ENCODE measurements at regions not wholly inside any gene's neighbourhood (a gene's known extent, or its start where the extent isn't known, plus 50 kb on each side); places are given as distances from the start of the nearest gene placed in this dataset.
A peak's percentile ranks its signal among the peaks of the same experiment; 100 is the strongest.

DNA sequence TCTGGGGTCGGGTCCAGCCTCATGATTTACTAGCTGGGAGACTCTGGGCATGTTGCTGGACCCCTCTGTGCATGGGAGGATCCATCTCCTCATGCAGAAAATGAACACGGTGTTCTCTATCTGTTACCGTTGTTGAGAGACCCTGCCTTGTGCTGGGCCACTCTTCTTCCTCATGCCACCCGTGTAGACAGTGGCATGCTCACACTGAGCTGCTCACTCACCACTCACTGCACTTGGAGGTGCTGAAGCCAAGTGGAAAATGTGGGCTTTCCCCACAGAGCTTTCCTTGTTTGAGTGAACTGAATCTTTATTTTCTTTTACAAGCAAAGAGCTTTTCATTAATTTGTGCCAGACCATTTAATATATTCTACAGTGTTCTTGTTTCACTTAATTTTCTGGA, 77.5 kb upstream of the GDF10 start (continued):
- no peak for TF ChIP-seq ZFP69B (tag by site-specific recombination; IDR thresholded peaks at IDR 0.05)

DNA sequence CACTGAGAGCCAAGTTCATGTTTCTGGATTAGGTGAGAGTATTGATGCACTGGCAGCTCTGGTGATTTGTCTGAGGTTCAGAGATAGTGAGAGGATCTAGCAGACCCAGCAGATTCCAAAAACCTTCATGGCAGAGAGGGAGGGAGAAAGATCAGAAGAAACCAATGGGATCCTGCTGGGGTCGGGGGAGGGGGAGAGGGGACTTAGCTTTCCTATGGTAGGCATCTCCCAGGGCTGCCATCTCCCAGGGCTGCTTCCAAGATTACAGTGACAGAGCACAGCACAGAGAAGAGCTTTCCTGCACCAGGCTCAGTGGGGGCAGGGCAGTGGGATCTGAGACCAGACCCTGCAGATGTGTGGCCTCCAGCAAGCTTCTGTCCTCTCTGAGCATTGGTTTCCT, 76.8 kb upstream of the GDF10 start:
- CTCF ChIA-PET = interaction anchor here (1.1 kb wide), 2 partner anchors 12 to 118 kb away, joined by 5 read pairs; no protein-coding TSS in a partner anchor
- no peak for TF ChIP-seq YY1 (tag by site-specific recombination; IDR thresholded peaks at IDR 0.05)
- TF ChIP-seq GLIS1 (tag by site-specific recombination; IDR thresholded peaks at IDR 0.05) = 0 out of 2 replicates have a peak, but pooled peaks have one; percentile 9
- H3K9me3 ChIP-seq (ENCODE audit: control insufficient read depth, insufficient read depth, low read depth, low read length) = no peaks in the 10 kb centered on the region
- H3K27ac ChIP-seq (ENCODE audit: extremely low read depth, low read depth, low read length) = no peak overlapping the region
- no peaks in the 10 kb centered on the region for H3K36me3 ChIP-seq (ENCODE audit: control insufficient read depth in 2 of 2, insufficient read depth in 1 of 2, low read length in 2 of 2)
- H3K4me3 ChIP-seq (ENCODE audit: low read depth, low read length) = no peak overlapping the region
- H3K4me1 ChIP-seq (ENCODE audit: control insufficient read depth, insufficient read depth, low read length) = no peaks in the 10 kb centered on the region
- POLR2A ChIA-PET = no interaction called here

DNA sequence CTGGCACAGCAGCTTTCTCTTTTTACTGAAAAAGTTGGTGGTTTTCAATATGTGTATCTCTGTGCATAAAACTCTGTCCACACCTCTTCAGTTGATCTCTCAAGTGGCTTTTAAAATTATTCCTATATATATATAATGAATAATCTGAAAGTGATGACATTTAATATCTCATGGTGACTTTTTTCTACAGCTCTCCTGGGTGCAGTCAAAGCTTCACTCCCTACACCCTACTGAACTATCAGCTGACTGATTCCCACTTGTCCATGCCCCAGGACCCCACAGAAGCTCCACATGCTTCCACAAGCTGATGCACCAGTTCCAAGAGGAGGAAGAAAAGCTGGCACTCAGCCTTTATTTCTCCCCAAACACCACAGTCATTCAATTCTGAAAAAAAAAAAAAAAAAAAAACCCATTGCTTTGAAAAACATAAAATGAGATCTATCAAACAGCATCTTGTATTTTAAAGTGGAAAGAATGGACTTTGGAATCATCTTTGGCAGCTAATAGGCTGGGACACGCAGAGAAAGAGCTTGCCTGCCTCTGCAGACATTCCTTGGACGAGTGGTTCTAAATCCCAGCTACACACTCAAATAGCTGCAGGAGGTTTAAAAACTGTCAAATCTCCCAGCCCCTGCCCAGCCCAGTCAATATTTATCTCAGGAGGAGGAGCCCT, 75.3 kb upstream of the GDF10 start:
- Histone ChIP-seq H3K4me3 (ENCODE audit: low read depth, low read length) (no peak overlapping the region), H3K36me3 (ENCODE audit: control insufficient read depth in 2 of 2, insufficient read depth in 1 of 2, low read length in 2 of 2) (no peaks in the 10 kb centered on the region), H3K27ac (ENCODE audit: extremely low read depth, low read depth, low read length) (no peak overlapping the region), H3K9me3 (ENCODE audit: control insufficient read depth, insufficient read depth, low read depth, low read length) (no peaks in the 10 kb centered on the region), H3K4me1 (ENCODE audit: control insufficient read depth, insufficient read depth, low read length) (no peaks in the 10 kb centered on the region)
- POLR2A ChIA-PET = no interaction called here
- no peak for TF ChIP-seq ZNF174 (tag by site-specific recombination; IDR thresholded peaks at IDR 0.05)
- TF ChIP-seq ZBTB7A (tag by site-specific recombination; IDR thresholded peaks at IDR 0.05; ENCODE audit: low read depth) = no peak
- TF ChIP-seq ZNF404 (tag by site-specific recombination; IDR thresholded peaks at IDR 0.05) = no peak
- no peak for TF ChIP-seq ZNF121 (tag by site-specific recombination; IDR thresholded peaks at IDR 0.05)
- no peak for TF ChIP-seq MZF1 (tag by site-specific recombination; IDR thresholded peaks at IDR 0.05; ENCODE audit: borderline replicate concordance)
- TF ChIP-seq EGR2 (tag by site-specific recombination; IDR thresholded peaks at IDR 0.05; ENCODE audit: low read depth) = no peak
- TF ChIP-seq ZFHX2 (tag by site-specific recombination; conservative IDR thresholded peaks at IDR 0.05) = no peak
- no peak for TF ChIP-seq ZNF133 (tag by site-specific recombination; IDR thresholded peaks at IDR 0.05)
- TF ChIP-seq ZFP41 (tag by site-specific recombination; IDR thresholded peaks at IDR 0.05; ENCODE audit: borderline replicate concordance) = no peak
- TF ChIP-seq ZNF211 (tag by site-specific recombination; IDR thresholded peaks at IDR 0.05; ENCODE audit: low read depth) = no peak
- no peak for TF ChIP-seq ZNF16 (tag by site-specific recombination; IDR thresholded peaks at IDR 0.05; ENCODE audit: low read depth)
- no peak for TF ChIP-seq OSR2 (tag by site-specific recombination; IDR thresholded peaks at IDR 0.05)
- no peak for TF ChIP-seq ZNF624 (tag by site-specific recombination; IDR thresholded peaks at IDR 0.05)
- no peak for TF ChIP-seq BCL11A (tag by site-specific recombination; IDR thresholded peaks at IDR 0.05; ENCODE audit: low read depth)
- CTCF ChIA-PET = interaction anchor here (1.1 kb wide), 1 partner anchor 116 kb away, joined by 5 read pairs; no protein-coding TSS in a partner anchor

DNA sequence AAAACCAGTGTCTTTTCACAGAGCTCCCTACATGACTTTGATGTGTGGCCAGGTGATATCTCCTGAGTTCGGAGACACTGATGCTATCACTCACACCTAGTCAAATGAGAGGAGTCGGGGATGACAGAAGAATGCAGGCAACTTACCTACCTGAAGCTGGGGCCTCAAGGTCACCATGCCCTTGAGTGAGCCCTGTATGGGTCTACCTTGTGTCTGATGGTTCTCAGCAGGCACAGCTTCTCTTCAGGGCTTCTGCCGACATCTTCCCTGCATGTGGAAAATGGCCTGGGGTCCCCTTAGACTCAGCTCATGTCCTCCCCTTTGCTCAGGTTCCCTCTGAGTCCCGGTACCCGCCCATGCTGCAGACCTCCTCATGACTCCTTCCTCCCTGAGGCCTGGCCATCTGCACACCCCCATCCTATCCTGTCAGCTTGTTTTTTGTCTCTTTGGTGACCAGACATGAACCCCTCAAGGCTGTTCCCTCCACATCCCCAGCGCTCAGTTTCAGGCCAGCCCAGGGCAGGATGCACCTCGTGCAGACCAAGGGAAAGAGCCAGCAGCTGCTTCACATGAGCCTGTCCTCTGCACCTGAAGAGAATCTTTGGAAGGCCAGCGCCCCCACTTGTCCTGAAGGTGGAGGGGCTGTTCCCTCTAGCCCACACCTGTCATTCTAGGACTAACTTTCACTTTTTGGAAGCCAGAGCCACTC, 74.6 kb upstream of the GDF10 start:
- POLR2A ChIA-PET = no interaction called here

More for the DNA sequence above, 74.6 kb upstream of the GDF10 start:
- H3K4me3 ChIP-seq (ENCODE audit: low read depth, low read length) = no peak overlapping the region
- CTCF ChIA-PET = no interaction called here
- no peaks in the 10 kb centered on the region for H3K36me3 ChIP-seq (ENCODE audit: control insufficient read depth in 2 of 2, insufficient read depth in 1 of 2, low read length in 2 of 2)
- H3K27ac ChIP-seq (ENCODE audit: extremely low read depth, low read depth, low read length) = no peak overlapping the region
- TF ChIP-seq ZNF341 (tag by site-specific recombination; IDR thresholded peaks at IDR 0.05; ENCODE audit: low read depth) (peak; percentile 36; the same call in 1 of the 2 replicates), ZNF529 (tag by site-specific recombination; IDR thresholded peaks at IDR 0.05; ENCODE audit: insufficient replicate concordance) (no peak)
- H3K9me3 ChIP-seq (ENCODE audit: control insufficient read depth, insufficient read depth, low read depth, low read length) = no peaks in the 10 kb centered on the region
- no peaks in the 10 kb centered on the region for H3K4me1 ChIP-seq (ENCODE audit: control insufficient read depth, insufficient read depth, low read length)

Measured in HEK293 (cell line).